Pancreas (tissue), 10 donors: ENCODE measurements at regions not wholly inside any gene's neighbourhood (a gene's known extent, or its start where the extent isn't known, plus 50 kb on each side); places are given as distances from the start of the nearest gene placed in this dataset.

ENCODE experiments used
- ATAC-seq, 4 donors: fragments of 200-7000 bp; cut with Tn5 transposase; one replicate each; pipeline versions ENCODE4 v1.8.0 to v1.9.1; 2020; ENCODE audit warnings: mild to moderate bottlenecking in 4 of 4, moderate library complexity in 4 of 4
- DNase-seq, 6 donors: peaks; one replicate each; pipeline ENCODE4 v3.0.0-alpha.2; 2020
- FAIRE-seq: peaks from 2 replicates; lab custom pipeline; 2012; peaks lifted over from hg19 to GRCh38; lab: Jason Lieb, UNC
- H3K27ac ChIP-seq, 4 donors: fragments of 200-600 bp; sonication (generic); 1 replicate in 3 of 4; 2 replicates in 1 of 4; pipeline versions ENCODE4 v1.5.0 to v1.8.0; 2020
- H3K27me3 ChIP-seq, 4 donors: fragments of 200-600 bp; one replicate each; pipeline ENCODE4 v1.8.0; 2021
- H3K36me3 ChIP-seq, 3 donors: fragments of 200-600 bp; sonication (generic) in 1 of 3; one replicate each; pipeline versions ENCODE4 v1.5.0 to v1.8.0; 2020 to 2021
- H3K4me1 ChIP-seq, 3 donors: fragments of 200-600 bp; one replicate each; pipeline ENCODE4 v1.8.0; 2021
- H3K4me3 ChIP-seq, 4 donors: fragments of 200-600 bp; sonication (generic) in 2 of 4; one replicate each; pipeline versions ENCODE4 v1.5.0 to v1.8.0; 2020 to 2021
- H3K9me3 ChIP-seq, 4 donors: fragments of 200-600 bp; one replicate each; pipeline ENCODE4 v1.8.0; 2021
- WGBS, 2 donors: extraction: QIAGEN DNeasy Blood & Tissue Kit; methylation state at CpG; one replicate each; pipeline ENCODE4 v1.1.7; 2013; 5-methylcytosine and 5-hydroxymethylcytosine counted together
- intact Hi-C, 3 donors: fragments of 100-400 bp; cut with DNase I; formaldehyde crosslinking; loops; one replicate each; pipeline versions ENCODE4 v1.11.1 to v1.14.2; 2022
- TF ChIP-seq, protein P1 (sequence below), 4 donors: fragments of 200-600 bp; sonication (generic) in 3 of 4; IDR thresholded peaks; one replicate each; pipeline versions ENCODE4 v1.5.0 to v1.8.0; 2021; ENCODE audit warnings: antibody characterized with exemption in 4 of 4
- donor health status: healthy with polysubstance abuse.
- donor health status: DM: no; HTN: no; CAD: no; lungs with moderate emphysema.
- donor health status: DM: no; HTN: no; CAD: no.
- donor health status: control.
- donor health status: control.
- donor health status: Bipolar disorder and iron deficiency.
- donor health status: DM: yes; HTN: yes; CAD: no.
- donor health status: DM: no; HTN: no; CAD: no.
- donor health status: DM: no; HTN: no; CAD: no.
- donor health status: DM: yes; HTN: yes; CAD: no.

DNA sequence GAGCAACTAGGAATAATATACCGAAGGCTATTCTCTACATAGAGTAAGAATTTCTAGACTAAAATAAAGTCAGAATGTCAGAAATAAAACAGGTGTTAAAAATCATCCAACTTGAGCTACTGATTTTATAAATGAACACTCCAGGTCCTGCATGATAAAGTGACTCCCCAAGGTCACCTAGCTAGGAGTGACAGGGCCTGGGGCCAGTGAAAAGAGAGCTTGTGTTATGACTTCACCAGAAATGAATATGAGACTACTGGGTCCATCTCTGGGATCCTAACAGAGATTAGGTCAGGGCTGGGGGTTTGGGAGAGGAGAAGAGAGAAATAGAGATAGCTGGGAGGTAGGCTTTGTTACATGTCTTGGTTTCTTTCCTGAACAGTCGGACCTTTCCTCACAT is 89.7 kb upstream of the CYP1B1 start:
- no peak overlapping the region for H3K27ac ChIP-seq
- H3K4me1 ChIP-seq, result no peaks in the 10 kb centered on the region
- peak in 2 of 6 donors; percentile 16 to 18 for DNase-seq
- FAIRE-seq, result no peak
- H3K36me3 ChIP-seq, result no peaks in the 10 kb centered on the region
- TF ChIP-seq, protein P1, sequence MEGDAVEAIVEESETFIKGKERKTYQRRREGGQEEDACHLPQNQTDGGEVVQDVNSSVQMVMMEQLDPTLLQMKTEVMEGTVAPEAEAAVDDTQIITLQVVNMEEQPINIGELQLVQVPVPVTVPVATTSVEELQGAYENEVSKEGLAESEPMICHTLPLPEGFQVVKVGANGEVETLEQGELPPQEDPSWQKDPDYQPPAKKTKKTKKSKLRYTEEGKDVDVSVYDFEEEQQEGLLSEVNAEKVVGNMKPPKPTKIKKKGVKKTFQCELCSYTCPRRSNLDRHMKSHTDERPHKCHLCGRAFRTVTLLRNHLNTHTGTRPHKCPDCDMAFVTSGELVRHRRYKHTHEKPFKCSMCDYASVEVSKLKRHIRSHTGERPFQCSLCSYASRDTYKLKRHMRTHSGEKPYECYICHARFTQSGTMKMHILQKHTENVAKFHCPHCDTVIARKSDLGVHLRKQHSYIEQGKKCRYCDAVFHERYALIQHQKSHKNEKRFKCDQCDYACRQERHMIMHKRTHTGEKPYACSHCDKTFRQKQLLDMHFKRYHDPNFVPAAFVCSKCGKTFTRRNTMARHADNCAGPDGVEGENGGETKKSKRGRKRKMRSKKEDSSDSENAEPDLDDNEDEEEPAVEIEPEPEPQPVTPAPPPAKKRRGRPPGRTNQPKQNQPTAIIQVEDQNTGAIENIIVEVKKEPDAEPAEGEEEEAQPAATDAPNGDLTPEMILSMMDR (IDR thresholded peaks at IDR 0.05), result no peak
- 73 to 80% methylated on average over 2 of the region's 2 CpGs for WGBS, 2 donors
- H3K4me3 ChIP-seq, result no peak overlapping the region
- H3K27me3 ChIP-seq, result no peaks in the 10 kb centered on the region
- intact Hi-C loops, result no loop called here
- H3K9me3 ChIP-seq, result no peaks in the 10 kb centered on the region
- ATAC-seq, result peak in 1 of 4 donors; percentile 41

DNA sequence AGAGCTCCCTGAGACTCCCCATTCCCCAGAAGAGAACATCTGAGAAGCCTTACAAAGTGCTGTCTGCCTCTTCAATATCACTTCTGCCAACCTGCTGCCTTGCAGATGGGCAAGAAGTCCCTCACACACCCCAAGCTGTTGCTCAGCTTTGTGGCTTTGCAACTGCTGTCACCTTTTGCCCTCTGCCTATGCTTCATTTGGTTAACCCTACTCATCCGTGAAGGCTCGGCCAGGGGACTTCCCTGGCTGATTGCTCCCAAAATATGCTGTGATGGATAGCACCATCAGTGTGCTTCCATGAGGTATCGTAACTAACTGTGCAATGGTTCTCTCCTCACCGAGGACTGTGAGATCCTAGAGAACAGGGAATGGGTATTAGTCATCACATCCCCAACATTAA is 88.9 kb upstream of the CYP1B1 start:
- no peak for FAIRE-seq
- Histone ChIP-seq H3K27me3 (no peaks in the 10 kb centered on the region), H3K4me1 (no peaks in the 10 kb centered on the region), H3K27ac (no peak overlapping the region), H3K9me3 (no peaks in the 10 kb centered on the region), H3K36me3 (no peaks in the 10 kb centered on the region), H3K4me3 (no peak overlapping the region)
- DNase-seq, result no peak
- ATAC-seq, result no peak
- TF ChIP-seq, protein P1 (IDR thresholded peaks at IDR 0.05), result no peak
- WGBS, 2 donors, result 86 to 92% methylated on average over 4 of the region's 4 CpGs
- intact Hi-C loops, result no loop called here

DNA sequence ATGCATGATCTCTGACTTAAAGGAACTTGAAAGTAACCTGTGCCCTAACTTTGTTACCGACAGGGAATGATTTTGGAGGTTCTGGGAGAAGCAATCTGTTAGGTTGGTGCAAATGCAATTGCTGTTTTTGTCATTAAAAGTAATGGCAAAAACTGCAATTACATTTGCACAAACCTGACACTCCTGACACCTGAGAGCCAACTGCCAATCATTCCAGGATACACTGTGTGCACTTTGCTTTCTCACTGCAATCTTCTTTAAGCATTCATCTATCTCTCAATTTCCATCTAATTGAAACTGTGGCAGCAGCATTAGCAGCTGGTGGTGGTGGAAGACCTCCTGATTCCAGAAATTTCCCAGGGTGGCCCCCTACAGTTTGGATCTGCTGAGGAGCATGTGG is 87.6 kb upstream of the CYP1B1 start:
- no peak overlapping the region for H3K27ac ChIP-seq
- H3K9me3 ChIP-seq, result no peaks in the 10 kb centered on the region
- ATAC-seq (no peak), FAIRE-seq (no peak), DNase-seq (no peak)
- H3K4me1 ChIP-seq, result no peaks in the 10 kb centered on the region
- WGBS, 2 donors, result 82 to 88% methylated on average over 1 of the region's 1 CpG
- no peak overlapping the region for H3K4me3 ChIP-seq
- intact Hi-C loops, result no loop called here
- TF ChIP-seq, protein P1 (IDR thresholded peaks at IDR 0.05), result no peak
- no peaks in the 10 kb centered on the region for H3K36me3 ChIP-seq
- H3K27me3 ChIP-seq, result no peaks in the 10 kb centered on the region

DNA sequence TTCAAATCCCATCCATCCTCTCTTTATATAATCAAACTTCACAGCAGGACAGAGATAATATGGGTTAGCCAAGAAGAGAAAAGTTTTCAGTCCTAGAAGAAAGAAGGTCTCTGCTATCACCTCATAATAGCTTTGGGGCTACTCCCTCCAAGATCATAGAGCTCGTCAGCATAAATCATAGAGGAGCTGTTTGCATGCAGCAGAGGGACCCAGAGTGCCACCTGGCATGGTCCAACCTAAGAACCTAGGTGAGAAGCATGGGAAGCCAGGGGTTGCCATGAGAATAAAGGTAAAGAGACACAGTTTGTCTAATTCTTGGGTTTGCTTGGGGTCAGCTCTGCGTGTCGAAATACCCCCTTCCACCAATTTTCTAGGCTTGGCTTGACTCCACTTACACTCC is 87.1 kb upstream of the CYP1B1 start:
- TF ChIP-seq, protein P1 (IDR thresholded peaks at IDR 0.05), result no peak
- no peak for ATAC-seq
- no peak for DNase-seq
- 68 to 76% methylated on average over 3 of the region's 3 CpGs for WGBS, 2 donors
- Histone ChIP-seq H3K4me1 (no peaks in the 10 kb centered on the region), H3K27me3 (no peaks in the 10 kb centered on the region), H3K9me3 (no peaks in the 10 kb centered on the region), H3K4me3 (no peak overlapping the region), H3K36me3 (no peaks in the 10 kb centered on the region), H3K27ac (no peak overlapping the region)
- FAIRE-seq, result no peak
- intact Hi-C loops, result no loop called here

DNA sequence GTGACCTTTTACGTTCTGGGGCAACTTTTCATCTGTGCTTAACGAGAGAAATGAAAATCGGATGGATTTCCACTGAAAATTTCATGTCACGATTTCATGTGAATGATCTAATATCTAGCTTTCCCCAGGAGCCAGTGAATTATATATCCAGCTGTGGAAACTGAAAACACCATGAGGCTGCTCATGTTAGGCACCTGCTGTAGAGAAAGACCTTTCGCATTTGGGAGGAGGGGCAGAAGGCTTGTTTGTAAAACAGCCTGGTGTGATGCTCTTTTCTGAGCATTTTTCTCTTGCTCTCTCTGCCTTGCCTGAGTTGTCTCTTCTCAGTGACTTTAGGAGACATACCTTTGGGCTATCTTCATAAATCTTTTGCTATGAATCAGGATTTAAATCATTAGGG is 84.6 kb upstream of the CYP1B1 start:
- FAIRE-seq, result no peak
- H3K36me3 ChIP-seq, result no peaks in the 10 kb centered on the region
- TF ChIP-seq, protein P1 (IDR thresholded peaks at IDR 0.05), result no peak
- H3K9me3 ChIP-seq, result no peaks in the 10 kb centered on the region
- no peak for DNase-seq
- H3K4me1 ChIP-seq, result no peaks in the 10 kb centered on the region
- intact Hi-C loops, result no loop called here
- WGBS, 2 donors, result 82% methylated on average over 5 of the region's 5 CpGs
- ATAC-seq, result no peak
- H3K4me3 ChIP-seq, result no peak overlapping the region
- H3K27ac ChIP-seq, result no peak overlapping the region
- no peaks in the 10 kb centered on the region for H3K27me3 ChIP-seq
